GM12878 (cell line): ENCODE measurements at regions not wholly inside any gene's neighbourhood (a gene's known extent, or its start where the extent isn't known, plus 50 kb on each side); places are given as distances from the start of the nearest gene placed in this dataset.

Experiments used
- ATAC-seq: fragments of 200-7000 bp; cut with Tn5 transposase; 3 replicates; pipeline ENCODE4 v1.9.1; 2020; ENCODE audit warnings: mild to moderate bottlenecking, moderate library complexity
- BruUV-seq: library from RNA; stranded (reverse); fragments of 400-500 nt; replicated peaks from 2 replicates; lab custom pipeline; 2021; lab: Mats Ljungman, UMichigan
- CTCF ChIA-PET: fragments of 300-600 bp; sonication (Branson Sonifier 250); formaldehyde crosslinking; extraction: SDS; loops from one replicate; lab custom pipeline; 2021; ENCODE audit warnings: inconsistent platforms; lab: Yijun Ruan, JAX
- POLR2A ChIA-PET: fragments of 350-600 bp; formaldehyde crosslinking; extraction: SDS; loops from one replicate; lab custom pipeline; 2021; ENCODE audit warnings: inconsistent platforms; lab: Charles Lee
- RAD21 ChIA-PET: fragments of 300-600 bp; sonication (Branson Sonifier 250); formaldehyde crosslinking; loops from one replicate; lab custom pipeline; 2023; ENCODE audit warnings: antibody characterized with exemption; ENCODE audit not compliant: unreplicated experiment; lab: Charles Lee
- SMC1A ChIA-PET: fragments of 300-600 bp; sonication (Branson Sonifier 250); formaldehyde crosslinking; loops from one replicate; lab custom pipeline; 2023; ENCODE audit not compliant: unreplicated experiment, uncharacterized antibody; lab: Charles Lee
- DNase-seq: peaks from one replicate; pipeline ENCODE4 v3.0.0-alpha.2; 2011; ENCODE audit warnings: low read depth, low spot score
- FAIRE-seq: peaks from 3 replicates; lab custom pipeline; 2011; peaks lifted over from hg19 to GRCh38; lab: Jason Lieb, UNC
- H2AFZ ChIP-seq: 2 replicates; pipeline ENCODE4 v1.6.0; 2011; ENCODE audit warnings: low read depth, low read length, control low read depth; ENCODE audit not compliant: control insufficient read depth
- H3K27ac ChIP-seq: 2 replicates; pipeline ENCODE4 v1.5.1; 2011; ENCODE audit warnings: control low read depth; ENCODE audit not compliant: control insufficient read depth, insufficient read depth
- H3K27me3 ChIP-seq, 2 experiments: replicated peaks in 1 of 2; 2 replicates each; pipeline versions ENCODE4 v1.6.0 to v1.6.1; 2011; ENCODE audit warnings: low read length in 1 of 2; ENCODE audit not compliant: control insufficient read depth in 2 of 2, insufficient read depth in 2 of 2
- H3K36me3 ChIP-seq, 2 experiments: 2 replicates each; pipeline ENCODE4 v1.5.1; 2011; ENCODE audit warnings: low read length in 1 of 2; ENCODE audit not compliant: control insufficient read depth in 2 of 2, insufficient read depth in 2 of 2
- H3K4me1 ChIP-seq: 2 replicates; pipeline ENCODE4 v1.6.1; 2011; ENCODE audit warnings: mild to moderate bottlenecking, low read length, moderate library complexity, mixed read lengths; ENCODE audit not compliant: control insufficient read depth, insufficient read depth
- H3K4me2 ChIP-seq: 2 replicates; pipeline ENCODE4 v1.6.0; 2011; ENCODE audit warnings: control low read depth; ENCODE audit not compliant: control insufficient read depth, insufficient read depth
- H3K4me3 ChIP-seq: fragments of 200-600 bp; sonication (generic); 2 replicates; pipeline ENCODE4 v1.5.1; 2016
- H3K79me2 ChIP-seq: 2 replicates; pipeline ENCODE4 v1.6.0; 2011; ENCODE audit warnings: low read length; ENCODE audit not compliant: control insufficient read depth, insufficient read depth
- H3K9ac ChIP-seq: 2 replicates; pipeline ENCODE4 v1.8.0; 2011; ENCODE audit warnings: low read length, control low read depth, mixed read lengths; ENCODE audit not compliant: control insufficient read depth, insufficient read depth
- H3K9me3 ChIP-seq: replicated peaks from 3 replicates; pipeline ENCODE4 v1.5.1; 2011; ENCODE audit warnings: mild to moderate bottlenecking, low read length; ENCODE audit not compliant: control insufficient read depth, insufficient read depth
- H4K20me1 ChIP-seq: 2 replicates; pipeline ENCODE4 v1.6.0; 2011; ENCODE audit not compliant: control insufficient read depth, insufficient read depth
- CHD4 ChIP-seq: fragments of 200-600 bp; sonication (generic); IDR thresholded peaks from 2 replicates; pipeline ENCODE4 v1.6.1; 2016; ENCODE audit warnings: mild to moderate bottlenecking
- E4F1 ChIP-seq: fragments of 450-650 bp; IDR thresholded peaks from 2 replicates; pipeline ENCODE4 v1.6.1; 2018; ENCODE audit warnings: borderline replicate concordance, mild to moderate bottlenecking; ENCODE audit not compliant: partially characterized antibody
- ESRRA ChIP-seq: IDR thresholded peaks from 2 replicates; pipeline ENCODE4 v1.6.1; 2012; ENCODE audit warnings: mild to moderate bottlenecking, low read length, improper control_type of control experiment
- EZH2 ChIP-seq: IDR thresholded peaks from 2 replicates; pipeline ENCODE4 v1.6.1; 2012; ENCODE audit warnings: low read depth, mild to moderate bottlenecking, control low read depth, inconsistent platforms, low read length, borderline replicate concordance; ENCODE audit not compliant: control insufficient read depth
- SMC3 ChIP-seq: IDR thresholded peaks from 2 replicates; pipeline ENCODE4 v1.6.1; 2011; ENCODE audit warnings: low read length, improper control_type of control experiment, borderline replicate concordance
- SPI1 ChIP-seq: IDR thresholded peaks from 2 replicates; pipeline ENCODE4 v1.6.1; 2011; ENCODE audit warnings: low read depth, mild to moderate bottlenecking, low read length, moderate library complexity, borderline replicate concordance; ENCODE audit not compliant: insufficient read depth
- ZNF384 ChIP-seq: IDR thresholded peaks from 2 replicates; pipeline ENCODE4 v1.6.1; 2012; ENCODE audit warnings: low read depth, mild to moderate bottlenecking, low read length, improper control_type of control experiment, borderline replicate concordance
- WGBS: methylation state at CpG from one replicate; pipeline ENCODE4 v1.1.6; 2016; ENCODE audit warnings: low lambda C conversion rate; ENCODE audit not compliant: insufficient replicate concordance, insufficient coverage; ENCODE audit errors: missing lambda C conversion rate; 5-methylcytosine and 5-hydroxymethylcytosine counted together
- in situ Hi-C: fragments of 300-500 bp; cut with MboI; formaldehyde crosslinking; loops from 9 replicates; pipeline ENCODE4 v1.14.3; 2018; ENCODE audit warnings: mixed read lengths
- intact Hi-C: fragments of 100-400 bp; cut with micrococcal nuclease; formaldehyde crosslinking; loops from one replicate; pipeline ENCODE4 v1.14.2; 2022; ENCODE audit not compliant: unreplicated experiment

DNA sequence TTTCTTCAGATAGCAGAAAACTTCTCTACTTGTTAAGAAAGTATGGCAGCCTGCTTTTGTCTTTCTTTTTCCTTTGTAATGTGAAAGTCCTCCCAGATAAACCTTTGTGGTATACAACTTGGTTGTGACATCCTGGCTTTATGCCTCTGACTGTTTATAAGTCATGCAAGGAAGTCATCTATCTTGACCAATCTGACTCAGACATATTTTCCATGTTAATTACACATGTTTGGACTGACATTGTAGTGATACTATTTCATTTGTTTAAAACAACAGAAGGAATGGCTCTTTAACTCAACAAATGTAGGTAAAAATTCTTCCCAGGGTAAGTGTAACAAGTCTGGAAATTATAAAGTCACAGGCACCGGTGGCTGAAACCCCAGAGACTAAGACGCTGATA is 341.6 kb upstream of the MEOX2 start:
- H4K20me1 ChIP-seq, result no peaks in the 10 kb centered on the region
- H3K4me1 ChIP-seq, result no peaks in the 10 kb centered on the region
- RAD21 ChIA-PET, result no interaction called here
- no peaks in the 10 kb centered on the region for H3K36me3 ChIP-seq
- DNase-seq, result no peak
- no peak overlapping the region for H3K4me3 ChIP-seq
- BruUV-seq, result no TSS peak
- no peak for ATAC-seq
- 27% methylated on average over 2 of the region's 2 CpGs for WGBS
- intact Hi-C loops, result no loop called here
- CTCF ChIA-PET, result no interaction called here
- no peak overlapping the region for H2AFZ ChIP-seq
- H3K27me3 ChIP-seq, result no peaks in the 10 kb centered on the region
- TF ChIP-seq SPI1, result no peak
- no peak for TF ChIP-seq ZNF384
- no peak for TF ChIP-seq ESRRA
- no peak for TF ChIP-seq SMC3
- TF ChIP-seq CHD4, result no peak
- TF ChIP-seq EZH2, result no peak
- TF ChIP-seq E4F1, result no peak
- SMC1A ChIA-PET, result no interaction called here
- no peaks in the 10 kb centered on the region for H3K79me2 ChIP-seq
- FAIRE-seq, result no peak
- H3K4me2 ChIP-seq, result no peak overlapping the region
- no peak overlapping the region for H3K27ac ChIP-seq
- in situ Hi-C loops, result no loop called here
- no peaks in the 10 kb centered on the region for H3K9me3 ChIP-seq
- H3K9ac ChIP-seq, result no peak overlapping the region
- POLR2A ChIA-PET, result no interaction called here
